ENCODE measurements at regions not wholly inside any gene's neighbourhood (a gene's known extent, or its start where the extent isn't known, plus 50 kb on each side); places are given as distances from the start of the nearest gene placed in this dataset.

DNA sequence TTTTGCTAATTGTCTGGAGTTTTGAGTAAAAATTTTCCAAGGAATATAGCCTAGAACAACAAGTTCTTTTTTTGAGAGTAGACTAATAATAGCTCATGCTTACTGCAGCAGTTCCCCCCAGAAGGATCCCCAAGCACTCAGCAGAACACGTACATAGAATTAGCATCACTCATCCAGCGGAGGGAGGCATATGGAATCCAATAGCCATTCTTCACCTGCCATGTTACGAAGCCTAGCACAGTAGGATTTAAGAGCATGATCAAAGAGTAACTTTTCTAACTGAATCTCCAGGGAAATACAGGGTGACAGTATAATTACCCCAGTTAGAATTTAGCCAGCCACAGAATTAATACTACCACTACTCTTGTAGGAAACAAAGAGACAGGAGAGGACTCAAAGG is 511.7 kb upstream of the NOX3 start:
- no peaks in the 10 kb centered on the region for H3K36me3 Mint-ChIP-seq (ENCODE audit: low read depth)
- H3K4me1 Mint-ChIP-seq (ENCODE audit: low read depth) = peaks cover 7% of the 10 kb centered on the region
- H3K4me3 Mint-ChIP-seq = no peak overlapping the region
- H3K9me3 Mint-ChIP-seq = no peaks in the 10 kb centered on the region
- H3K27me3 Mint-ChIP-seq = no peaks in the 10 kb centered on the region
- no peak overlapping the region for H3K27ac Mint-ChIP-seq

DNA sequence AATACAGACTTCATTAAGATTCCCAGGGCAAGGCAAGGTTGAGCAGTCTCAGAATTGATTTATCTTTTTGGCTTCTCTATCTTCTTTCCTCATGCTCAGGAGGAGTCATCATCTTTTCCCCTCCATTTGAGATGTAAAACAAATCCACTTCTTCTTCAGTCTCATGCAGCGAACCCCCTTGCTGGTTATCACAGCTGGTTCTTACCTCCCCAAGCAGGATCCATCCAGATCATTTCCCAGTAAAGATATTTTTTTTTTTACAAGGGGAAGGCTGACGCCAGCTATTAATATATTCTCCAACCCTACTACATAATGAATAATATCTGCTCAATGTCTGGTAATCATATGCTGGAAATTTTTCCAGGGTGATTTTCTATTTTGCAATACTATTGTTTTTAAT is 508.9 kb upstream of the NOX3 start:
- Mint-ChIP-seq H3K4me3 (no peak overlapping the region), H3K27me3 (no peaks in the 10 kb centered on the region), H3K9me3 (no peaks in the 10 kb centered on the region), H3K4me1 (ENCODE audit: low read depth) (no peaks in the 10 kb centered on the region), H3K27ac (no peak overlapping the region), H3K36me3 (ENCODE audit: low read depth) (no peaks in the 10 kb centered on the region)

GRCh38 chr6:155962276-155962675 is 506.6 kb upstream of the NOX3 start:
- Mint-ChIP-seq H3K27ac (no peak overlapping the region), H3K36me3 (ENCODE audit: low read depth) (no peaks in the 10 kb centered on the region), H3K9me3 (no peaks in the 10 kb centered on the region), H3K27me3 (no peaks in the 10 kb centered on the region), H3K4me3 (no peak overlapping the region), H3K4me1 (ENCODE audit: low read depth) (no peaks in the 10 kb centered on the region)

DNA sequence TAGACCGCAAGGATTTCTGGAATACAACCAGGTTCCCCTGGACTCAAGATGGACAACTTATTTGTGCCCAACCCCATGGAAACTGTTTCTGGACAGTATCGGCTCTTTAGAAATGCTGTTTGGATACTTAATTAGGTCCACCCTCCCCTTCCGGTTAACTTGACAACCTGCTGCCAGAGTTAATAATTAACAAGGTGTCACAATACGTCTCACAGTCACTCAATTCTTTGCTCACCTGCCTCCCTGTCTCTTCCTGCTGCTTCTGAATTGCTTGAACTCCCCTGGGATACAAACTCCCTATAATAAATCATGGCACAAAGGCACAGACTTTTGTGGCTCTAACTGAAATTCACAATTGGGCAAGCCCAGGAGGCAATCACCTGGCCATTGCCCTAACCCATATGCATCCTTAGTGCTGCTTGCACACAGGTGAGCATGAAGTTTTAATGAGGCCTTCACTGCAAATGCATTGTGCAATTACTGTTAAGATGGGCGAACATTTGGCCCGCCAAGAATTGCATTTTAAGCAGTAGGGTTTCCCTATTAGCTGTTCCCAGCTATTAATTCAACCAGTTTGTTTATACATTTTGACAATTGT is 504.4 kb upstream of the NOX3 start:
- Mint-ChIP-seq H3K27ac (no peak overlapping the region), H3K4me3 (no peak overlapping the region), H3K9me3 (no peaks in the 10 kb centered on the region), H3K36me3 (ENCODE audit: low read depth) (no peaks in the 10 kb centered on the region), H3K27me3 (no peaks in the 10 kb centered on the region), H3K4me1 (ENCODE audit: low read depth) (no peaks in the 10 kb centered on the region)

DNA sequence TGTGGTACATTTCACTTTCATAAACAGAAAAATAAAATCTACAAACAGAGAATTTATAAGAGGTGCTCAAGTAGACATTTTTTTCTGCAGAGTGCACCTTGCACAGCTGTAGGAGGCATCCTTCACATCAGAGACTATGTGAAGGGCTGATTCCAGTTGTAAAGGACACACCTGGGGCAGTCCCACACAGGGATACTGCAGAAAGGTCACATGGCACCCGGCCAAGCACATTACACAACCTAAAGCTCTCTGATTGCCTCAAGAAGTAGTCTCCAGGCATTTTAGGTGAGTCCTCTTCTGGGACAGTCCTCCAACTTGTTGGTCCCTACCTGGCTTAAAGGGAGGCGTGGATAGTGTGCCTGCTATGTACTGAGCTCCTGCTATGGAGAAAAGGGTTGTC is 502.9 kb upstream of the NOX3 start:
- H3K27ac Mint-ChIP-seq = no peak overlapping the region
- no peaks in the 10 kb centered on the region for H3K36me3 Mint-ChIP-seq (ENCODE audit: low read depth)
- H3K4me3 Mint-ChIP-seq = no peak overlapping the region

DNA sequence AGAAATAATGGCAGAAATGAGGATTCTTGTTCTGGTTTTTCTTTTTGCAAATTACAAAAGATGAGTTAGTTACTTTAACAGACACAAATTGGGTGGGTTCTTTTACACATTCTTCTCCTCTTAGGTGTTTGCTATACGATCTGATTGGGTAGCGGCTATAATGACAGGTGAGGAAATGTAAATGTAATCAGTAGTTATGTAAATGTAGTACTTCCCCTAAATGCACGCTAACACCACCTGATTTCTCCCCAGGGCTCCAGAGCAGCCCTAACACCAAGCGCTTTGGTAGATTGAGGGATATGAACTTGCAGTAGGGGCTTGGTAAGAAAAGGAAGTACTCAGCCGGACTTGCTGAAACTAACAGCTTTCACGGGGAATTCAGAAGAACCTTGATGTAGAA is 499.4 kb upstream of the NOX3 start:
- H3K4me3 Mint-ChIP-seq = no peak overlapping the region
- no peaks in the 10 kb centered on the region for H3K4me1 Mint-ChIP-seq (ENCODE audit: low read depth)

More for the DNA sequence above, 502.9 kb upstream of the NOX3 start:
- H3K9me3 Mint-ChIP-seq = no peaks in the 10 kb centered on the region
- H3K27me3 Mint-ChIP-seq = no peaks in the 10 kb centered on the region
- H3K4me1 Mint-ChIP-seq (ENCODE audit: low read depth) = no peaks in the 10 kb centered on the region

DNA sequence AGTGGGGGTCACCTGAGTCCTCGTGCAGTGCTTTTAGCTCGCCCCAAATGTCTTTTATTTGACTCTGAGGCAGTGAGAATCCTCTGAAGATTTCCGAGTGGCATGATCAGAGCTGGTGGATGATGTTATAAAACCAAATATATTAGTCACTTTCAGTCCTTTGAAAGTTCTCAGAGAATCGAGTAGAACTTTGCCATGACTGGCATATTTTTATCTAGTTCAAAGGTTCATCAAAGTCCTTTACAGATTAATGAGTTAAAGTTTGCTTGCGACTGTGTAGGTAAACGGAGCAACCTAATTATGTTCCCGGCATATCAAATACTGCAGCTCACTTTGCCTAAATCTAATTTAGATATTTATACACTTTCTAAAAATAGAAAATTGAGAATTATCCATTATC is 498.5 kb upstream of the NOX3 start:
- Mint-ChIP-seq H3K9me3 (no peaks in the 10 kb centered on the region), H3K36me3 (ENCODE audit: low read depth) (no peaks in the 10 kb centered on the region), H3K27ac (no peak overlapping the region), H3K4me1 (ENCODE audit: low read depth) (no peaks in the 10 kb centered on the region), H3K27me3 (no peaks in the 10 kb centered on the region), H3K4me3 (no peak overlapping the region)

More for the DNA sequence above, 499.4 kb upstream of the NOX3 start:
- Mint-ChIP-seq H3K27ac (no peak overlapping the region), H3K27me3 (no peaks in the 10 kb centered on the region), H3K36me3 (ENCODE audit: low read depth) (no peaks in the 10 kb centered on the region), H3K9me3 (no peaks in the 10 kb centered on the region)

DNA sequence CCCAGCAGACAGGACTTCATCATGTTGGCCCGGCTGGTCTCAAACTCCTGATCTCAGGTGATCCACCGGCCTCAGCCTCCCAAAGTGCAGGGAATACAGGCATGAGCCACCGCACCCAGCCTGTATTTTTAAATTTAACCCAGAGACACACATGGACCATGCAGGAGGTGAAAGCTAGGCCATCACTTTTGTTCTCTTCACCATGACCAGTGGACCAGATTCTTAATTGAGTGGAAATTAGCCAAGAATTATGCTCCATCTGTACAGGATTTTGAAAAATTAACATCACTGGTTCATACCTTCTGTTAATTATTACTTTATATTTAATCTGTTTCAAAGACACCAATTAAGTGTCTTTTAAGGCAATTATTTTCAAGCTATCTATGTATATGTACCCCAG is 493.6 kb upstream of the NOX3 start:
- Mint-ChIP-seq H3K36me3 (ENCODE audit: low read depth) (no peaks in the 10 kb centered on the region), H3K27me3 (no peaks in the 10 kb centered on the region), H3K4me3 (no peak overlapping the region), H3K27ac (no peak overlapping the region), H3K4me1 (ENCODE audit: low read depth) (no peaks in the 10 kb centered on the region), H3K9me3 (peaks cover 6% of the 10 kb centered on the region)

GRCh38 chr6:155946860-155947259 is 491.2 kb upstream of the NOX3 start:
- Mint-ChIP-seq H3K9me3 (peaks cover 7% of the 10 kb centered on the region), H3K27me3 (no peaks in the 10 kb centered on the region), H3K4me1 (ENCODE audit: low read depth) (no peaks in the 10 kb centered on the region), H3K27ac (no peak overlapping the region), H3K36me3 (ENCODE audit: low read depth) (no peaks in the 10 kb centered on the region), H3K4me3 (no peak overlapping the region)

GRCh38 chr6:155943635-155944034 is 488.0 kb upstream of the NOX3 start:
- Mint-ChIP-seq H3K4me3 (no peak overlapping the region), H3K27ac (no peak overlapping the region), H3K4me1 (ENCODE audit: low read depth) (no peaks in the 10 kb centered on the region), H3K9me3 (peaks cover 13% of the 10 kb centered on the region), H3K27me3 (no peaks in the 10 kb centered on the region), H3K36me3 (ENCODE audit: low read depth) (no peaks in the 10 kb centered on the region)

DNA sequence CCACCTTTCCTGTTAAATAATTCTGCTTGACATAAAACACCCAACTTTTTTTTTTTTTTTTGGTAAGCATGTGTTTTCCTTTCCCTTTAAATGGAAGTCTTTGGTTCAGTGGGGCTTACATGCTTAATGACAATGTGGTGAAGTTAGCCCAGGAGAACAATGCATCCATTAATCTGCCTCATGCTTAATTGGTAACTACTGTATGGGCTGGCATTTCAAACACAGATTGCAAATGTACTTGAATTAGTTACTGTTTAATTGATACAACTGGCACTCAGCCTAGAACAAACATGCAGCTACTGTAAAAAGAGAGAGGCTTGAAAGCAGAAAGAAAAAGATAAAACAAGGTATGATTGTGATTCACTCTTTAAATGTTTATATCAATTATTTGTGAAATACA is 483.6 kb upstream of the NOX3 start:
- Mint-ChIP-seq H3K4me1 (ENCODE audit: low read depth) (no peaks in the 10 kb centered on the region), H3K9me3 (peaks cover 6% of the 10 kb centered on the region), H3K27me3 (no peaks in the 10 kb centered on the region)

DNA sequence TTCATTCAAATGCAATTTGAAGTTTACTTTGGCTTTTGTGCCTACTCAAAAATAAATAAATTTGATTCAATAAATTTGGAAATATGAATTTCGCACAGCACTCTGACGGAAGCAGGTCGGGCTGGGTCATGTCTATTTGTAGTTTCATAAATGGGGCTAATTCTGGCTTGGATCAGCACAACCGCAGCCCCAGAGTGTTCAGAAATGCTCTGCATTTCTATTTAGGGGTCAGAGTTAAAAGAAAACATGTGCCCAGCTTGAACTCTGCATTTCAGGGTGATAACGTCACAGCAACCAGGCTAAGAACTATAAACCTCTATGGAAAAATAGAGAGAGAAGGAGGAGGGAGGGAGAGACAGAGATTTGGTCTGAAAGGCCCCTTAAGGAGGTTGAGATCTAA is 480.9 kb upstream of the NOX3 start:
- Mint-ChIP-seq H3K27me3 (no peaks in the 10 kb centered on the region), H3K9me3 (peaks cover 3% of the 10 kb centered on the region), H3K27ac (no peak overlapping the region), H3K36me3 (ENCODE audit: low read depth) (no peaks in the 10 kb centered on the region), H3K4me3 (no peak overlapping the region), H3K4me1 (ENCODE audit: low read depth) (no peaks in the 10 kb centered on the region)

More for the DNA sequence above, 483.6 kb upstream of the NOX3 start:
- Mint-ChIP-seq H3K36me3 (ENCODE audit: low read depth) (no peaks in the 10 kb centered on the region), H3K27ac (no peak overlapping the region), H3K4me3 (no peak overlapping the region)

DNA sequence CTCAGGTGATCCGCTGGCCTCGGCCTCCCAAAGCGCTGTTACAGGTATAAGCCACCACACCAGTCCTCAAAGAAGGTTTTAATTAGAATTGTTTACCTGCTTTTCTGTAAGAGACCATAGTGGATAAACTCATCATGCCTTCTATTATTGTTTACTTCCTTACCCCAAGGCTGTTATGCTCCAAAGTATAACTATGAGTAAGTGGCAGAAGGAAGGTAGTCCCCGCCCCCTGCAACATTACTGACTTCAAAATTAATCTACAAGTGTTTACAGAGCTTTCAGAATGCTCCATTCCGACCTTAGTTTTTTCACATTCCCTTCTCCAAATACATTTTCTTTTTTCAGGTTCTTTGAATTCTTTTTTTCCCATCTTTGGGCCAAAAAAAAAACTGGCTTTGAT is 480.5 kb upstream of the NOX3 start:
- no peaks in the 10 kb centered on the region for H3K9me3 Mint-ChIP-seq
- H3K4me3 Mint-ChIP-seq = no peak overlapping the region
- H3K4me1 Mint-ChIP-seq (ENCODE audit: low read depth) = no peaks in the 10 kb centered on the region
- no peaks in the 10 kb centered on the region for H3K36me3 Mint-ChIP-seq (ENCODE audit: low read depth)
- H3K27ac Mint-ChIP-seq = no peak overlapping the region
- no peaks in the 10 kb centered on the region for H3K27me3 Mint-ChIP-seq

- no peak overlapping the region for H3K27ac Mint-ChIP-seq
- no peak overlapping the region for H3K4me3 Mint-ChIP-seq
- H3K9me3 Mint-ChIP-seq = no peaks in the 10 kb centered on the region
- H3K4me1 Mint-ChIP-seq (ENCODE audit: low read depth) = no peaks in the 10 kb centered on the region
- no peaks in the 10 kb centered on the region for H3K36me3 Mint-ChIP-seq (ENCODE audit: low read depth)
- H3K27me3 Mint-ChIP-seq = no peaks in the 10 kb centered on the region
Observed at GRCh38 chr6:155916846-155917624, 461.4 kb upstream of the NOX3 start.

DNA sequence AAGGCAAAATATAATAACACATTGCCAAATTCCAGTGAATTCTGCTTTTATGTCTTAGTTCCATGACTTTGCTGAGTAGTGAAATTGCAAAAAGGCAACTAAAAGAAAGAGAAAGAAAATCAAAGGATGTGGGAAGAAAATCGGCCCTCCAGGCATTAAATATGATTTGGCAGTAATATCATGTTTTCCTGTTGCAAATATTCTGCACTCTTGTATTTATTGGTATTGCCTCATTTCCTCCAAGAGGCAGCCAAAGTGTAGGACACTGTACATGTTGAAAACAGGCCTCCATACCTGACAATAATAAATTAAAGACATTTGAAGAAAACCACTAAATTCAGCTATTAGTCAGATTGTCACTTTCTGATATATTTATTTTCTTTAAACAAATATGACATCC is 460.0 kb upstream of the NOX3 start:
- no peak overlapping the region for H3K27ac Mint-ChIP-seq
- no peaks in the 10 kb centered on the region for H3K9me3 Mint-ChIP-seq
- H3K36me3 Mint-ChIP-seq (ENCODE audit: low read depth) = no peaks in the 10 kb centered on the region
- no peaks in the 10 kb centered on the region for H3K4me1 Mint-ChIP-seq (ENCODE audit: low read depth)
- no peak overlapping the region for H3K4me3 Mint-ChIP-seq
- no peaks in the 10 kb centered on the region for H3K27me3 Mint-ChIP-seq

- Mint-ChIP-seq H3K4me3 (no peak overlapping the region), H3K27ac (no peak overlapping the region), H3K4me1 (ENCODE audit: low read depth) (no peaks in the 10 kb centered on the region), H3K36me3 (ENCODE audit: low read depth) (peaks cover 6% of the 10 kb centered on the region), H3K27me3 (no peaks in the 10 kb centered on the region), H3K9me3 (peaks cover 6% of the 10 kb centered on the region)
Observed at GRCh38 chr6:155913816-155914215, 458.2 kb upstream of the NOX3 start.
